A549 (cell line): ENCODE measurements at regions not wholly inside any gene's neighbourhood (a gene's known extent, or its start where the extent isn't known, plus 50 kb on each side); places are given as distances from the start of the nearest gene placed in this dataset.

Experiments
- CHD4 ChIP-seq: fragments of 200-600 bp; sonication (generic); IDR thresholded peaks from 2 replicates; pipeline ENCODE4 v1.6.1; 2016; ENCODE audit warnings: antibody characterized with exemption, mild to moderate bottlenecking, borderline replicate concordance
- EP300 ChIP-seq, 2 experiments: fragments of >200 bp; sonication (Bioruptor Twin); formaldehyde crosslinking; IDR thresholded peaks; 2 replicates in 1 of 2; 3 replicates in 1 of 2; pipeline ENCODE4 v1.6.1; 2016 to 2017
- FOSL2 ChIP-seq, 2 experiments: fragments of 450-650 bp in 1 of 2; fragments of >200 bp in 1 of 2; sonication (Bioruptor Twin) in 1 of 2; formaldehyde crosslinking; IDR thresholded peaks; 2 replicates each; pipeline versions ENCODE4 v1.5.0 to v1.6.1; 2016 to 2020; ENCODE audit warnings: mild to moderate bottlenecking in 1 of 2, moderate library complexity in 1 of 2
- HDAC2 ChIP-seq: fragments of 200-600 bp; sonication (generic); IDR thresholded peaks from 2 replicates; pipeline ENCODE4 v1.6.1; 2016
- KDM5A ChIP-seq: fragments of 200-600 bp; sonication (generic); IDR thresholded peaks from 2 replicates; pipeline ENCODE4 v1.6.1; 2016; ENCODE audit warnings: antibody characterized with exemption, mild to moderate bottlenecking
- NFE2L2 ChIP-seq: fragments of 150-350 bp; conservative IDR thresholded peaks from 2 replicates; pipeline ENCODE4 v1.6.1; 2014; ENCODE audit warnings: low read length
- NR3C1 ChIP-seq: fragments of >200 bp; sonication (Bioruptor Twin); formaldehyde crosslinking; IDR thresholded peaks from 3 replicates; pipeline ENCODE4 v1.6.1; 2017
- POLR2A ChIP-seq: IDR thresholded peaks from 2 replicates; pipeline ENCODE4 v1.6.1; 2012; ENCODE audit warnings: mild to moderate bottlenecking, low read length
- RFX5 ChIP-seq: fragments of 450-650 bp; IDR thresholded peaks from 2 replicates; pipeline ENCODE4 v1.7.1; 2014; ENCODE audit warnings: antibody characterized with exemption, mild to moderate bottlenecking, moderate library complexity
- SREBF2 ChIP-seq: fragments of 450-650 bp; IDR thresholded peaks from 2 replicates; pipeline ENCODE4 v1.6.1; 2014; ENCODE audit warnings: mild to moderate bottlenecking, moderate library complexity
- ZSCAN20 ChIP-seq: fragments of 250-450 bp; sonication (Bioruptor Pico); IDR thresholded peaks from 2 replicates; pipeline ENCODE4 v1.8.0; 2022; ENCODE audit warnings: mild to moderate bottlenecking, moderate library complexity
- TF ChIP-seq, protein P1 (sequence below): fragments of >200 bp; sonication (Bioruptor Twin); formaldehyde crosslinking; IDR thresholded peaks from 3 replicates; pipeline ENCODE4 v1.5.1; 2016
- TF ChIP-seq, protein P2 (sequence below): IDR thresholded peaks from 2 replicates; pipeline ENCODE4 v1.6.1; 2012

DNA sequence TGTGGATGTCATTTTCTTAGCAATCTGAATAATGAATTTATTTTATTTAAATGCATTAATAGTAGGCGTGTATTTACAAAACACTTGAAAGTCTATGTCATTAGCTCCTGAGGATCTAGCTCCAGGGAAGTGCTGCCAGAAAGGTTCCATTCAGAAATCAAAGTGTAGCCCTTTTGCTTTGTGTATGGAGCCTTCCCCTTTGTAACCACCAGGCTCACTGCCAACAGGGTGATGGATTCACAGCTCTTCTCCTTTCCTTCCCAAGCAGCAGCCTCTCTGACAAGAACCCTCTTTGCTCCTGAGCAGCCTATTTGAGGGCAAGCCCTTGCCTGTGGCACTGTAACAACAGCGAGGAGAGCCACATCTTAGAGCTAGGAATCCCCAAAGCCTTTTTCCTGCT, 286.0 kb upstream of the RASGEF1B start:
- no peak for TF ChIP-seq CHD4
- TF ChIP-seq POLR2A: no peak
- TF ChIP-seq, protein P1, sequence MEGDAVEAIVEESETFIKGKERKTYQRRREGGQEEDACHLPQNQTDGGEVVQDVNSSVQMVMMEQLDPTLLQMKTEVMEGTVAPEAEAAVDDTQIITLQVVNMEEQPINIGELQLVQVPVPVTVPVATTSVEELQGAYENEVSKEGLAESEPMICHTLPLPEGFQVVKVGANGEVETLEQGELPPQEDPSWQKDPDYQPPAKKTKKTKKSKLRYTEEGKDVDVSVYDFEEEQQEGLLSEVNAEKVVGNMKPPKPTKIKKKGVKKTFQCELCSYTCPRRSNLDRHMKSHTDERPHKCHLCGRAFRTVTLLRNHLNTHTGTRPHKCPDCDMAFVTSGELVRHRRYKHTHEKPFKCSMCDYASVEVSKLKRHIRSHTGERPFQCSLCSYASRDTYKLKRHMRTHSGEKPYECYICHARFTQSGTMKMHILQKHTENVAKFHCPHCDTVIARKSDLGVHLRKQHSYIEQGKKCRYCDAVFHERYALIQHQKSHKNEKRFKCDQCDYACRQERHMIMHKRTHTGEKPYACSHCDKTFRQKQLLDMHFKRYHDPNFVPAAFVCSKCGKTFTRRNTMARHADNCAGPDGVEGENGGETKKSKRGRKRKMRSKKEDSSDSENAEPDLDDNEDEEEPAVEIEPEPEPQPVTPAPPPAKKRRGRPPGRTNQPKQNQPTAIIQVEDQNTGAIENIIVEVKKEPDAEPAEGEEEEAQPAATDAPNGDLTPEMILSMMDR: no peak
- TF ChIP-seq, protein P2, sequence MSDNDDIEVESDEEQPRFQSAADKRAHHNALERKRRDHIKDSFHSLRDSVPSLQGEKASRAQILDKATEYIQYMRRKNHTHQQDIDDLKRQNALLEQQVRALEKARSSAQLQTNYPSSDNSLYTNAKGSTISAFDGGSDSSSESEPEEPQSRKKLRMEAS: no peak
- TF ChIP-seq ZSCAN20: no peak
- no peak for TF ChIP-seq HDAC2
- TF ChIP-seq EP300 (IDR thresholded peaks at IDR 0.05): no peak
- TF ChIP-seq NFE2L2: no peak
- TF ChIP-seq RFX5: no peak
- TF ChIP-seq KDM5A: no peak
- no peak for TF ChIP-seq SREBF2
- no peak for TF ChIP-seq FOSL2 (IDR thresholded peaks at IDR 0.05)
- no peak for TF ChIP-seq FOSL2 (CRISPR knock-in tag; IDR thresholded peaks at IDR 0.05)
- no peak for TF ChIP-seq NR3C1
